Keratinocyte (primary cell): ENCODE measurements at regions not wholly inside any gene's neighbourhood (a gene's known extent, or its start where the extent isn't known, plus 50 kb on each side); places are given as distances from the start of the nearest gene placed in this dataset.

Experiments used
- CTCF ChIP-seq, 3 experiments: IDR thresholded peaks in 1 of 3; conservative IDR thresholded peaks in 1 of 3; optimal IDR thresholded peaks in 1 of 3; 2 replicates in 2 of 3; 3 replicates in 1 of 3; pipeline versions ENCODE3 to v1.5.1; 2011; ENCODE audit warnings: low read length in 3 of 3, mild to moderate bottlenecking in 3 of 3, moderate library complexity in 2 of 3, control low read depth in 1 of 3, inconsistent platforms in 1 of 3; ENCODE audit not compliant: insufficient read depth in 2 of 3; ENCODE audit errors: extremely low read depth in 1 of 3
- EZH2 ChIP-seq: IDR thresholded peaks from one replicate; pipeline ENCODE4 v1.6.1; 2012; ENCODE audit warnings: inconsistent platforms, mild to moderate bottlenecking, low read length, moderate library complexity

- no peak for TF ChIP-seq CTCF (optimal IDR thresholded peaks at IDR 0.05 in 1 of 3, IDR thresholded peaks at IDR 0.05 in 1 of 3, conservative IDR thresholded peaks at IDR 0.05 in 1 of 3; ENCODE audit: extremely low read depth in 1 of 3, insufficient read depth in 2 of 3, low read length in 3 of 3)
- no peak for TF ChIP-seq EZH2
Observed at GRCh38 chr2:41283079-41283775, 764.6 kb upstream of the PKDCC start.
